ENCODE measurements at regions not wholly inside any gene's neighbourhood (a gene's known extent, or its start where the extent isn't known, plus 50 kb on each side); places are given as distances from the start of the nearest gene placed in this dataset.
"Not testable (repeated sequence)": the region's sequence is repeated elsewhere in the genome, so short reads cannot be mapped to it uniquely, and the experiment has no call there.

DNA sequence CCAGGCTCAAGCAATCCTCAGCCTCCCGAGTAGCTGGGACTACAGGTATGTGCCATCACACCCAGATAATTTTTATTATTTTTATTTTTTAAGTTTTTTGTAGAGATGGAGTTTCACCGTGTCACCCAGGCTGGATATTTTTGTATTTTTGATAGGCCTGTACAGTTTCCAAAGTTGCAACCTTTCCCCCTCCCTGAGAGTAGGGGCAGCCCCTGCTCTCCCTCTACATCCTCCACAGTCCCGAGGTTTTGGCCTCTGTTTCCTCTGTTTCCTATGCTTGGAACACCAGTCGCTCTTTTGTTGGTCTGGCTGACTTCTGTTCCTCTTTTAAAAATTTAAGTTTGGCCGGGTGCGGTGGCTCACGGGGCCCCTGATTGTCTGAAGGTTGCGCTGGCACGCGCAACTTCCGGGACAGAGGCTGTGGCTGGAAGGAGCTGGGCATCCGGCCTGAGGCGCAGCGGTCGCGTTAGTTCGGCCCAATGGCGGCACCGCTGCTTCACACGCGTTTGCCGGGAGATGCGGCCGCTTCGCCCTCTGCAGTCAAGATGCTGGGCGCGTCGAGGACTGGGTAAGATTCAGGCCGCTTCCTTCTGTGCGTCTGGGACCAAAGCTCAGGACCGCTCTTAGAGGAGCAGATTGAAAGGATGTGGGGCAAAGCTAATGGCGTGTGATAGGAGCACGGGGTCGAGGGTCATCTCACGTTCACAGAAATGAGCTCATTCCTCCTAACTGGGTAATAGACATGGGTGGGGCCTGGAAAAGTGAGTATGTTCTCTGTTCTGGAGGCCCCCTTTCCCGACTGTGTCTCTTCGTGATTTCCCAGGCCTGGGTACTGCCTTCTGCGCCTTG is 89.9 kb downstream of the LAT start:
- TF ChIP-seq, protein P1, sequence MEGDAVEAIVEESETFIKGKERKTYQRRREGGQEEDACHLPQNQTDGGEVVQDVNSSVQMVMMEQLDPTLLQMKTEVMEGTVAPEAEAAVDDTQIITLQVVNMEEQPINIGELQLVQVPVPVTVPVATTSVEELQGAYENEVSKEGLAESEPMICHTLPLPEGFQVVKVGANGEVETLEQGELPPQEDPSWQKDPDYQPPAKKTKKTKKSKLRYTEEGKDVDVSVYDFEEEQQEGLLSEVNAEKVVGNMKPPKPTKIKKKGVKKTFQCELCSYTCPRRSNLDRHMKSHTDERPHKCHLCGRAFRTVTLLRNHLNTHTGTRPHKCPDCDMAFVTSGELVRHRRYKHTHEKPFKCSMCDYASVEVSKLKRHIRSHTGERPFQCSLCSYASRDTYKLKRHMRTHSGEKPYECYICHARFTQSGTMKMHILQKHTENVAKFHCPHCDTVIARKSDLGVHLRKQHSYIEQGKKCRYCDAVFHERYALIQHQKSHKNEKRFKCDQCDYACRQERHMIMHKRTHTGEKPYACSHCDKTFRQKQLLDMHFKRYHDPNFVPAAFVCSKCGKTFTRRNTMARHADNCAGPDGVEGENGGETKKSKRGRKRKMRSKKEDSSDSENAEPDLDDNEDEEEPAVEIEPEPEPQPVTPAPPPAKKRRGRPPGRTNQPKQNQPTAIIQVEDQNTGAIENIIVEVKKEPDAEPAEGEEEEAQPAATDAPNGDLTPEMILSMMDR (IDR thresholded peaks at IDR 0.05) = not testable (repeated sequence)
- not testable (repeated sequence) for TF ChIP-seq POLR2A (IDR thresholded peaks at IDR 0.05)

Measured in testis (tissue), 2 donors.